ENCODE measurements at regions not wholly inside any gene's neighbourhood (a gene's known extent, or its start where the extent isn't known, plus 50 kb on each side); places are given as distances from the start of the nearest gene placed in this dataset.

DNA sequence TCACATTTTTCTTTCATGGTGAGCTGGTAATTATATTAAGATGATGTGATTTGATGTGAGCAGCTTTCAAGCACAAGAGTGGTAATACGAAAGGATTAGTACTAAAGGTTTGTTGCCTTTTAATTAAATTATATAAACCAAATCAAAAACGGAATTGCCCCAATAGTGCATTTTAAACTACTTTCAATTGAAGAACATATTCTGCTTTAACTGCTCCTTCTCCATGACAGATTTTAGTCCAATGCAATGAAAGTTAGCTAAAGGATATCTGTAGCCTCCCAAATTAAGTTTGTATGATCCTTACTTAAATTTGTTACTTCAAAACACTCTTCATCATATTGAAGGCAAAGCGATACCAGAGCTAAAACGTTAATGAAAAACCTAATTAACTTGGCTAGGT is 447.1 kb upstream of the AMOT start:
- no peak overlapping the region for H2AFZ ChIP-seq (ENCODE audit: low read depth)
- TF ChIP-seq CTCF (conservative IDR thresholded peaks at IDR 0.05; ENCODE audit: low read depth, low read length), result no peak
- H3K27ac ChIP-seq, result no peak overlapping the region
- no peak overlapping the region for H3K4me3 ChIP-seq (IDR thresholded peaks at IDR 0.05; ENCODE audit: insufficient read depth, low read depth, low read length)
- no peaks in the 10 kb centered on the region for H3K4me1 ChIP-seq (ENCODE audit: low read depth, poor library complexity, severe bottlenecking)
- no peaks in the 10 kb centered on the region for H3K36me3 ChIP-seq (ENCODE audit: insufficient read depth)
- no peaks in the 10 kb centered on the region for H3K79me2 ChIP-seq (ENCODE audit: insufficient read depth, low read depth)
- no peak overlapping the region for H3K4me2 ChIP-seq
- no peaks in the 10 kb centered on the region for H3K27me3 ChIP-seq (ENCODE audit: insufficient read depth, low read depth)
- no peak overlapping the region for H3K9ac ChIP-seq
- no peaks in the 10 kb centered on the region for H4K20me1 ChIP-seq (ENCODE audit: insufficient read depth)

GRCh38 chrX:113275804-113276203 is 435.2 kb upstream of the AMOT start:
- no peak overlapping the region for H3K9ac ChIP-seq
- no peaks in the 10 kb centered on the region for H4K20me1 ChIP-seq (ENCODE audit: insufficient read depth)
- no peaks in the 10 kb centered on the region for H3K36me3 ChIP-seq (ENCODE audit: insufficient read depth)
- H3K4me2 ChIP-seq, result peak overlapping the region; percentile 80; the same call in 1 of the 2 replicates
- TF ChIP-seq CTCF (conservative IDR thresholded peaks at IDR 0.05; ENCODE audit: low read depth, low read length), result no peak
- peak overlapping the region; percentile 100 for H3K27ac ChIP-seq
- H3K4me3 ChIP-seq (IDR thresholded peaks at IDR 0.05; ENCODE audit: insufficient read depth, low read depth, low read length), result no peak overlapping the region
- H3K4me1 ChIP-seq (ENCODE audit: low read depth, poor library complexity, severe bottlenecking), result peaks cover 25% of the 10 kb centered on the region
- peak overlapping the region; percentile 26; the same call in 1 of the 2 replicates for H2AFZ ChIP-seq (ENCODE audit: low read depth)
- no peaks in the 10 kb centered on the region for H3K79me2 ChIP-seq (ENCODE audit: insufficient read depth, low read depth)
- no peaks in the 10 kb centered on the region for H3K27me3 ChIP-seq (ENCODE audit: insufficient read depth, low read depth)

DNA sequence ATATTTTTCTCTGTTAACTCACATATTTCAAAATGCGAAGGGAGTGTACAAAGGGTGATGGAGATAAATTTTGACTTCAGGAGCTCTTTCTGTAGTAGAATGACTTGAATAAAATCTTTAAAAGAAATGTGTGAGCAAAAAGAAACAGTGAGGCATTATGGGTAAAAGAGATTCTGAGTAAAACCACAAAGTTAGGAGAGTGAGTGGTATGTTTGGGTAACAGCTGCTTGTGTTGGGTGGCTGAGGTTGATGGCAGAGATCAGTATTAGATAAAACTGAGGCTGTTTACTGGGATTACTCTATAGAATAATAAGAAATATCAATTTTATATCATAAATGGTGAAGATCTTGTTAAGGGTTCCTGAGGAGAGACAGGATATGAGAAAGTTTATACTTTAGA is 434.2 kb upstream of the AMOT start:
- H3K4me2 ChIP-seq, result peak overlapping the region; percentile 80
- TF ChIP-seq CTCF (conservative IDR thresholded peaks at IDR 0.05; ENCODE audit: low read depth, low read length), result no peak
- H3K27me3 ChIP-seq (ENCODE audit: insufficient read depth, low read depth), result no peaks in the 10 kb centered on the region
- no peaks in the 10 kb centered on the region for H3K79me2 ChIP-seq (ENCODE audit: insufficient read depth, low read depth)
- H3K36me3 ChIP-seq (ENCODE audit: insufficient read depth), result no peaks in the 10 kb centered on the region
- no peaks in the 10 kb centered on the region for H4K20me1 ChIP-seq (ENCODE audit: insufficient read depth)
- peak overlapping the region; percentile 83 for H3K9ac ChIP-seq
- peak overlapping the region; percentile 76 for H2AFZ ChIP-seq (ENCODE audit: low read depth)
- H3K27ac ChIP-seq, result peak overlapping the region; percentile 100
- H3K4me1 ChIP-seq (ENCODE audit: low read depth, poor library complexity, severe bottlenecking), result peaks cover 25% of the 10 kb centered on the region
- H3K4me3 ChIP-seq (IDR thresholded peaks at IDR 0.05; ENCODE audit: insufficient read depth, low read depth, low read length), result no peak overlapping the region

DNA sequence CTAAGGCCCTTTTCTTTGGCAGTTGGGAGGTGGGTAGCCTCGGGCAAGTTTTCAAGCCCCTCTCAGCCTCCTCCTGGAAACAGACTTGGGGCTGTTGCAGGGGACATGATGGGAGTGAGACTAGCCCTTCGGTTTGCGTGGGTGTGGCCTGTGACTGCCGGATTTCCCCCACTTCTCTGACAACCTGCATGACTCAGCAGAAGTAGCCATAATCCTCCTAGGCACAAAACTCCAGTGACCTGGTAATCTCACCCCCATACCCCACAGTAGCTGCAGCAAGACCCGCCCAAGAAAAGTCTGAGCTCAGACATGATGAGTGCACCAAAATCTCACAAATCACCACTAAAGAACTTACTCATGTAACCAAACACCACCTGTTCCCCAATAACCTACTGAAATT is 433.7 kb upstream of the AMOT start:
- Histone ChIP-seq H3K36me3 (ENCODE audit: insufficient read depth) (no peaks in the 10 kb centered on the region), H3K27ac (peak overlapping the region; percentile 100), H3K9ac (peak overlapping the region; percentile 83), H3K4me1 (ENCODE audit: low read depth, poor library complexity, severe bottlenecking) (peaks cover 25% of the 10 kb centered on the region), H3K27me3 (ENCODE audit: insufficient read depth, low read depth) (no peaks in the 10 kb centered on the region), H3K4me2 (peak overlapping the region; percentile 80), H3K79me2 (ENCODE audit: insufficient read depth, low read depth) (no peaks in the 10 kb centered on the region), H2AFZ (ENCODE audit: low read depth) (peak overlapping the region; percentile 76), H3K4me3 (IDR thresholded peaks at IDR 0.05; ENCODE audit: insufficient read depth, low read depth, low read length) (no peak overlapping the region), H4K20me1 (ENCODE audit: insufficient read depth) (no peaks in the 10 kb centered on the region)
- TF ChIP-seq CTCF (conservative IDR thresholded peaks at IDR 0.05; ENCODE audit: low read depth, low read length), result no peak
